IPS-20b (cell line): ENCODE measurements at regions not wholly inside any gene's neighbourhood (a gene's known extent, or its start where the extent isn't known, plus 50 kb on each side); places are given as distances from the start of the nearest gene placed in this dataset.

Experiments
- H3K27ac ChIP-seq: one replicate; pipeline ENCODE4 v1.5.1; 2013; ENCODE audit warnings: low read length
- H3K27me3 ChIP-seq: 2 replicates; pipeline ENCODE4 v1.6.1; 2013; ENCODE audit warnings: mild to moderate bottlenecking, low read length, inconsistent platforms; ENCODE audit not compliant: insufficient read depth
- H3K36me3 ChIP-seq: 2 replicates; pipeline ENCODE4 v1.6.1; 2013; ENCODE audit warnings: low read depth, mild to moderate bottlenecking, inconsistent platforms, low read length, moderate library complexity; ENCODE audit not compliant: insufficient read depth
- H3K4me1 ChIP-seq: 2 replicates; pipeline ENCODE4 v1.6.1; 2013; ENCODE audit warnings: mild to moderate bottlenecking, control low read depth, inconsistent platforms, low read length, moderate library complexity; ENCODE audit not compliant: insufficient read depth
- H3K4me3 ChIP-seq: 2 replicates; pipeline ENCODE4 v1.5.1; 2013; ENCODE audit warnings: mild to moderate bottlenecking, low read length, inconsistent platforms
- H3K9ac ChIP-seq: 2 replicates; pipeline ENCODE4 v1.6.1; 2013; ENCODE audit warnings: low read depth, mild to moderate bottlenecking, inconsistent platforms, low read length, moderate library complexity
- H3K9me3 ChIP-seq: 2 replicates; pipeline ENCODE4 v1.6.1; 2013; ENCODE audit warnings: mild to moderate bottlenecking, low read depth, low read length, inconsistent platforms; ENCODE audit not compliant: insufficient read depth

DNA sequence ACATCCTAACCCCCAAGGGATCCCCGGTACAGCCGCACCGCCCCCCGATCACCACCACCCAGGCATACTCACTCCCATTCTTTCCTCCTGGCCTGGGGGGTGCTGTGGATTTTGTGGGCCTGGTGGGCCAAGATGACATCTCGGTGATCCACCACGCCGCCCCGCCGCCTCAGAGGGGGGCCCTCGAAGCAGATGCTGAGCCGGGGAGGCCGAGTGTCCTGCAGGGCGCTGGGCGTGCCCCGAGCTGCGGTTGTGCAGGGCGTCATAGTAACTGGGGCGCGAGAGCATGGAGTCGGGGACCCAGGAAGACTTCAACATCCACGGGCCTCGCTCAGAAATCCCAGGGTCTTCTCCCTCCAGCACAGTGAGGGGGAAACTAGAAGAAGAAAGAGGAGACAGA is 93.4 kb upstream of the CACNA1A start:
- no peak overlapping the region for H3K9ac ChIP-seq
- no peak overlapping the region for H3K27ac ChIP-seq
- H3K36me3 ChIP-seq: no peaks in the 10 kb centered on the region
- no peaks in the 10 kb centered on the region for H3K4me1 ChIP-seq
- H3K27me3 ChIP-seq: no peaks in the 10 kb centered on the region
- H3K4me3 ChIP-seq: no peak overlapping the region
- H3K9me3 ChIP-seq: no peaks in the 10 kb centered on the region

DNA sequence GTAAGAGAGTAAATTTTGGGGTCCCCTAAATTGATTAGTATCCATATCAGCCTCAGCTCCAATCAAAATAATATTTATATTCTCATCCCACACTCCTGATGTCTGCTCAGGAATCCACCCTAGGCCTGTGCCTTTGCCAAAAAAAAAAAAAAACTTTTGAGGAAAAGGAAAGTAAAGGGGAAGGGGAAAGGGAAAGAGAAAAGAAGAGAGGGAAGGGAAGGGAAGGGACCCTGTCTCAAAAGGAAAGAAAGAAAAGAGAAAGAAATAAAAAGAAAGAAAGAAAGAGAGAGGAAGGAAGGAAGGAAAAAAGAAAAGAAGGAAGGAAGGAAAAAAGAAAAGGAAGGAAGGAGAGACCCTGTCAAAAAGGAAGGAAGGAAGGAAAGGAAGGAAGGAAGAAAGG is 91.8 kb upstream of the CACNA1A start:
- Histone ChIP-seq H3K4me3 (no peak overlapping the region), H3K36me3 (no peaks in the 10 kb centered on the region), H3K27ac (no peak overlapping the region), H3K9me3 (no peaks in the 10 kb centered on the region), H3K9ac (no peak overlapping the region), H3K27me3 (no peaks in the 10 kb centered on the region), H3K4me1 (no peaks in the 10 kb centered on the region)

DNA sequence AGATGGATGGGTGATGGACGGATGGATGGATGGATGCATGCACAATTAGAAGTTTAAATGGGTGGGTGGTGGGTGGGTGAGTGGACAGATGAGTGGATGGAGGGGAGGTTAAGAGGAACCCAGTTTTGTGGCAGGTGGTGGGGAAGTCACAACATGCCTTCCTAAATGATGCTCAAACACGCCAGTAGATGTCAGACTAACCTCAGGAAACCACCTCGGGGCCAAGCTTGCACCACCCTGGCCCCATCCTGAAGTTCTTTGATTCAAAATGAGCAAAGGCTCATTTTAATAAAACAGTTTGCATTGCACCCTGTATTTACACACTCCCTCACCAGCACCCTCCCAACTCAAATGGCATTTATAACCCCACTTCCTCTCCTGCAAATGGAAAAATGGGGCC is 91.4 kb upstream of the CACNA1A start:
- no peak overlapping the region for H3K27ac ChIP-seq

DNA sequence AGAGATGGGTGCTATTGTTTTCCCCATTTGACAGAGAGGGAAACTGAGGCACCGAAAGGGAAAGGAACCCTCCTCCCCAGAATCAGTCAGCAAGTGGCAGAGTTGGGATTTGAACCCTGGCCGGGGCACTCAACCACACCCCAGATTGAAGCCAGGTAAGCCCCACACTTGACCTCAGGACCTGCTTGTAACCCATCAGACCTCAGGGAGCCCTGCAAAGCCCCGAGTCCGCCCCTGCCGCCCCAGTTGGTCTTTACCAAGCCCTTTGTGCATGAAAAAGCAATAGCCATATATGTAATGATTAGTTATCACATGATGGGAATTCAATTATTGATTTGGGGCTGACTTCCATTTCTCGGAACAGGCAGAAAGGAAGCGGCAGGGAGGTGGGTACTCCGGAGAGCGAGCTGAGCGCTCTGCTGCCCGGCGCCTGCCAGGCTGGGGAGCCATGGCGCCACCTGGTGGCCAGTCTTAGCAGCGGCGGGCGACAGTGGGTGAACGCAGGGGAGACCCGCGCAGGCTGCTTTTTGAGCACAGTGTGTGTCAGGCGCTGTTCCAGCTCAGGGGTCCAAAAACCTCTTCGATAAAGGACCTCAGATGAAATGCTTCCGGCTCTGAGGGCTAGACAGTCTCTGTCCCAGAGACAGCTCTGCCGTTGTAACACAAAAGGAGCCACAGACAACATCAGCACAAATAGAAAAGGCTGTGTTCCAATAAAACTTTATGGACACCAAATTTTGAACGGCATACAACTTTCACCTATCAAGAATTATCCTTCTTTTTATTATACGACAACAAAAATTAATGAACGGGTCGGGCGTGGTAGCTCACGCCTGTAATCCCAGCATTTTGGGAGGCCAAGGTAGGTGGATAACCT is 82.9 kb upstream of the CACNA1A start:
- Histone ChIP-seq H3K4me3 (no peak overlapping the region), H3K9me3 (no peaks in the 10 kb centered on the region), H3K27me3 (no peaks in the 10 kb centered on the region), H3K9ac (no peak overlapping the region), H3K4me1 (no peaks in the 10 kb centered on the region), H3K27ac (no peak overlapping the region), H3K36me3 (no peaks in the 10 kb centered on the region)

More for the DNA sequence above, 91.4 kb upstream of the CACNA1A start:
- Histone ChIP-seq H3K36me3 (no peaks in the 10 kb centered on the region), H3K27me3 (no peaks in the 10 kb centered on the region), H3K4me1 (no peaks in the 10 kb centered on the region), H3K9me3 (no peaks in the 10 kb centered on the region), H3K9ac (no peak overlapping the region), H3K4me3 (no peak overlapping the region)

DNA sequence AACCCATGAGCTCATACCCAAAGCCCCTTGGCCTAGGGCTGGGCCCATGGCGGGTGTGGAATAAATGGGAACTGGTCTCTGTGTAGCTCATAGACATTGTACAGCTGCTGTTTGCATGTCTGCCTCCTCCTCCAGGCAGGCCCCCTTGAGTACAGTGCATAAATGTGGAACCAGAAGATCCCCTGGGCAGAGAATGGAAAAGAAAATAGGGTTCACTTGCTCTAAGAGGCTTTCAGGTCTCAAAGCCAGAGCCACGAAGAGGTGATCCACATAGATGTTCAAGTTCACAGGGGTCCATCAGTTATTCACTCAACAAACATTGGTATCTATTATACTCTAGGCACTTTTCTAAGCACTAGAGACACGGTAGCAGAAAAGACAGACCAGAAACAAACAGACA is 79.2 kb upstream of the CACNA1A start:
- H3K27ac ChIP-seq: no peak overlapping the region
- H3K4me1 ChIP-seq: no peaks in the 10 kb centered on the region
- H3K4me3 ChIP-seq: no peak overlapping the region

DNA sequence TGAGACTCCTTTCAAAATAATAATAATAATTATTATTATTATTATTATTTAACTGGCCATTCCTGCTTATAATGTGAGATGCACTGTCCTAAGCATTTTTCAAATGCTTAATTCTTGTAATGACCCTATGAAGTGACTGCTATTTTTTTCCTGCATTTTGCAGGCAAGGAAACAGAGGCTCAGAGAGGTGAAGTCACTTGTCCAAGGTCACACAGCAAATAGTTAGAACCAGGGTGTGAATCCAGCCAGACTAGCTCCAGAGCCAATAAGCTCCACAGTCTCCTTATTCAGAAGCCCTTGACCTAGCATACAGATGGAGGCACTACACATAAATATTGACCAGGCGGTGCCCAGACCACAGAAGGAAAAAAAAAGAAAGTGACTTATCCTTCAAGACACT is 77.5 kb upstream of the CACNA1A start:
- no peak overlapping the region for H3K4me3 ChIP-seq

More for the DNA sequence above, 79.2 kb upstream of the CACNA1A start:
- no peak overlapping the region for H3K9ac ChIP-seq
- H3K36me3 ChIP-seq: no peaks in the 10 kb centered on the region
- H3K9me3 ChIP-seq: no peaks in the 10 kb centered on the region
- H3K27me3 ChIP-seq: no peaks in the 10 kb centered on the region

DNA sequence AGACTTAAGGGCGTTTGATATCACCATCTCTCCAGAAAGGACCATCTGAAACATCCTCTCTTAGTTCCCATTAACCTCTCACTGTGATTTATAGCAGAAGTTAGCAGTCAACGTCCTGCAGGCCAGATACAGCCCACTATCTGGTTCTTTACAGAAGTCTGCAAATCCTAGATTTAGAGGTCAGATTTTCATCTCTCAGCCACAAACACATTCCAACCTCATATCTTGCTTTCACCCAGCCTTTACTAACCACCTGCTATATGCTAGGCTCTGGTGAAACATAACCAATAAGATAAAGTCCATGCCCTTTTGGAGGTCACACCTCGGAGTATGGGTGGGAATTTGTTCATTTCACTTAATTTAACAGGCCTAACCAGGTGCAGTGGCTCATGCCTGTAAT is 76.8 kb upstream of the CACNA1A start:
- Histone ChIP-seq H3K9me3 (no peaks in the 10 kb centered on the region), H3K27me3 (no peaks in the 10 kb centered on the region), H3K4me1 (no peaks in the 10 kb centered on the region), H3K36me3 (no peaks in the 10 kb centered on the region), H3K27ac (no peak overlapping the region), H3K9ac (no peak overlapping the region), H3K4me3 (no peak overlapping the region)

More for the DNA sequence above, 77.5 kb upstream of the CACNA1A start:
- Histone ChIP-seq H3K27ac (no peak overlapping the region), H3K27me3 (no peaks in the 10 kb centered on the region), H3K4me1 (no peaks in the 10 kb centered on the region), H3K9ac (no peak overlapping the region), H3K36me3 (no peaks in the 10 kb centered on the region), H3K9me3 (no peaks in the 10 kb centered on the region)

DNA sequence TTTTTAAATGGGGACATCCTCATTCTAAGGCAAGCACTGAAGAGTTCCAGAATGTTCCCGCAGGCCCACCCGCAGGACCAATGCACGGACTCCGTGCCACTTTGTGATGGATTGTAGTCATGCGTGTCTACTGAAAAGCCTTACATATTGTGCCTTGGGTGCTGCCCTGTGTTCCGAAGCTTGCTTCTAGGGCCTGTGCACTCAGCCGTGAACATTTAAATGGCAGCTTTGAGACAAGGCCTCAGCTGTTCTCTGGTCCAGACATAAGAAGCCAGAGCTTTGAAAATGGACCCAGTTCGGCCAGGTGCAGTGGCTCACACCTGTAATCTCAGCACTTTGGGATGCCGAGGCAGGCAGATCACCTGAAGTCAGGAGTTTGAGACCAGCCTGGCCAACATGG is 75.3 kb upstream of the CACNA1A start:
- H3K4me1 ChIP-seq: no peaks in the 10 kb centered on the region
- no peak overlapping the region for H3K27ac ChIP-seq
- H3K9me3 ChIP-seq: peaks cover 7% of the 10 kb centered on the region
- no peaks in the 10 kb centered on the region for H3K27me3 ChIP-seq
- H3K9ac ChIP-seq: no peak overlapping the region
- no peaks in the 10 kb centered on the region for H3K36me3 ChIP-seq
- no peak overlapping the region for H3K4me3 ChIP-seq

DNA sequence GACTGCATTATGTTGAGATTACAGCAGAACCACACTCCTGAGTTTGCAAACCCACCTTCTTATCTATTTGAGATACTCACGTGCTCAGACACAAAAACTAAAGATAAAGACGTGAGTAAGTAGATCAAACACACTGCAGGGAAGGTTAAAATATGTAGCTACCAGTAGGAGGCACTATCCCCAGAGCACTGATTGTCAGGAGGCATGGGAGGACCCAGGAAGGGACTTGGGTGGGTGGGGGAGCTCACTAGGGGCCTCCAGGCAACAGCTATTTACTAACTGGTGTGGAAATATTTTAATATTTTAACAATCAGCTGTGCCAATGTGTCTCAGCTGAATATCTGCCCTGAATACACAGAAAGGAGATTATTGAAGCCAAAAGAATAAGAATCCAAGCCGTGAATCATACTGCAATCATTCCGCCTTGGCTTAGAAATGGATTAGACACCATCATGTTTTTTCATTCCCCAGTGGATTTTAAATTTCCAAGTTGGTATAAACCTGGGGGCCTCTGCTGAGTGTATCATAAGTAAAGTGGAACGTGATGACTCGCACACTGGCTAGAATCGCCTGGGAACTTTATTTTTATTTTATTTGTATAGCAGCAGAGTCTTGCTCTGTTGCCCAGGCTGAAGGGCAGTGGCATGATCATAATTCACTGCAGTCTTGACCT is 73.2 kb upstream of the CACNA1A start:
- Histone ChIP-seq H3K4me1 (no peaks in the 10 kb centered on the region), H3K36me3 (no peaks in the 10 kb centered on the region), H3K9ac (no peak overlapping the region), H3K27me3 (no peaks in the 10 kb centered on the region), H3K27ac (no peak overlapping the region), H3K4me3 (no peak overlapping the region), H3K9me3 (peaks cover 10% of the 10 kb centered on the region)

DNA sequence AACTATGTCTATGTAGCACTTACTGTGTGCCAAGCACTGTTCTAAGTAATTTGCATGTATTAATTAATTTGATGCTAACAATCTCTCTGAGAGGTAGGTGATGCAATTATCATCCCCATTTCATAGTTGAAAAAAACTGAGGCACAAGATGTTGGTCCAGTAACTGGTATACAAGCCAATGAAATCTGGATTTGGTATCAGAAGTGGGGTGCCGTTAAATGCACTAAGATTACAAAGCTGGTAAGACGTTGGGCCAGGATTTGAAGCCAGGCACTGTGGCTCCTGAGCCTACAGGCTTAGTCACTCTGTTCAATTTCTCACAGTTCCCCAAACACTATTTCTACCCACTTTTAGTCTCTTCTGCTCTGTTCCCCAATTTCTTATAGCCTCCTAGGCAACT is 70.4 kb upstream of the CACNA1A start:
- Histone ChIP-seq H3K9me3 (peaks cover 10% of the 10 kb centered on the region), H3K36me3 (no peaks in the 10 kb centered on the region), H3K4me3 (no peak overlapping the region), H3K27ac (no peak overlapping the region), H3K9ac (no peak overlapping the region), H3K4me1 (no peaks in the 10 kb centered on the region), H3K27me3 (no peaks in the 10 kb centered on the region)

DNA sequence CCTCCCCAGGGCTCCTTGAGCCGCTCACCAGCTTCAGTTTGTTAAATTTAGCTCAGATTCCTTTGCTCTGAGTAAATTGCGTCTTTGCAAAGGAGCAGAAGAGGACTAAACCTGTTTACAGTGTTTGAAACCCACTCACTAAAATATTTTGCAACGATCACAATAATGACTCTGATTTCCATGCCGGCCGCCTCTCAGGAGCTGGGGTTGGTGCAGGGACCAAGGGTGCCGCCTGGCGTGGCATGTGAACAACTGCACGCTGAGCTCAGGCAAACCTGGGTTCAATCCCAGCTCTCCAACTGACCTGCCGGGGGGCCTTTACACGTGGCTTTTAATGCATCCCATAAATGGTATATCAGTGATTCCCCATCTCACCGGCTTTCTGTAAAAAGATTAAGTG is 68.7 kb upstream of the CACNA1A start:
- H3K27me3 ChIP-seq: no peaks in the 10 kb centered on the region
- no peak overlapping the region for H3K9ac ChIP-seq
- peaks cover 10% of the 10 kb centered on the region for H3K9me3 ChIP-seq
- H3K4me1 ChIP-seq: no peaks in the 10 kb centered on the region
- H3K4me3 ChIP-seq: no peak overlapping the region
- H3K36me3 ChIP-seq: no peaks in the 10 kb centered on the region
- H3K27ac ChIP-seq: no peak overlapping the region

DNA sequence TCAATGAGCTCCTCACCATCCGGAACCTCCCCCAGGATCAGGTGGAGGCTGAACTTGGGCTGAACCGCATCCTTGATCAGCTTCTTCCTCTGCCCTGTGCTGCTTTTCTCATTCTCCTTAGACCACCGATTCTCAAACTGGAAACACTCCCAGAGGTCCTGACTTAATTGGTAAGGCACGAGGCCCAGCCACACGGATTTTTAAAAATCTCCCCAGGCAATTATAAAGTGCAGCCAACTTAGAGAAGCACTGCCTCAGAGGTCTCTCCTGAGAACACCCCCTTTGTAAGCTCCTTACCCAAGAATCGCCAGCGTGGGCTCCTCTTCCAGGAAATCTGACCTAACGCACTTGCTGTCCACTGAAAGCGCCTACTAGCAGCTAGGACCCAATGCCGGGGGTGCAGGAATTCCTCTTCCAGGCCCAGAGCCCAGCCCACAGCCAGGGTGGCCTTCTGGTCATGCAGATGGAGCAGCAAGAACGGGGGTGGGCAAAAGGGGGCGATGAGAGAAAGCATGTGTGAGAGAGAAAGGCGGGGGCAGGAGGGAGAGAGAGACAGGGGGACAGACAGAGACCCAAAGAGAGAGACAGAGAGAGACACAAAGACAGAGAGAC is 66.9 kb upstream of the CACNA1A start:
- Histone ChIP-seq H3K9ac (no peak overlapping the region), H3K27me3 (no peaks in the 10 kb centered on the region), H3K4me1 (no peaks in the 10 kb centered on the region), H3K27ac (no peak overlapping the region), H3K36me3 (no peaks in the 10 kb centered on the region), H3K9me3 (peaks cover 10% of the 10 kb centered on the region), H3K4me3 (no peak overlapping the region)
